LHCN-M2 (cell line): ENCODE measurements at regions not wholly inside any gene's neighbourhood (a gene's known extent, or its start where the extent isn't known, plus 50 kb on each side); places are given as distances from the start of the nearest gene placed in this dataset.
A peak's percentile ranks its signal among the peaks of the same experiment; 100 is the strongest.
"Not testable (repeated sequence)": the region's sequence is repeated elsewhere in the genome, so short reads cannot be mapped to it uniquely, and the experiment has no call there.

Experiments
- DNase-seq: peaks from one replicate; pipeline ENCODE4 v3.0.0-alpha.2; 2012; ENCODE audit warnings: low read depth

DNA sequence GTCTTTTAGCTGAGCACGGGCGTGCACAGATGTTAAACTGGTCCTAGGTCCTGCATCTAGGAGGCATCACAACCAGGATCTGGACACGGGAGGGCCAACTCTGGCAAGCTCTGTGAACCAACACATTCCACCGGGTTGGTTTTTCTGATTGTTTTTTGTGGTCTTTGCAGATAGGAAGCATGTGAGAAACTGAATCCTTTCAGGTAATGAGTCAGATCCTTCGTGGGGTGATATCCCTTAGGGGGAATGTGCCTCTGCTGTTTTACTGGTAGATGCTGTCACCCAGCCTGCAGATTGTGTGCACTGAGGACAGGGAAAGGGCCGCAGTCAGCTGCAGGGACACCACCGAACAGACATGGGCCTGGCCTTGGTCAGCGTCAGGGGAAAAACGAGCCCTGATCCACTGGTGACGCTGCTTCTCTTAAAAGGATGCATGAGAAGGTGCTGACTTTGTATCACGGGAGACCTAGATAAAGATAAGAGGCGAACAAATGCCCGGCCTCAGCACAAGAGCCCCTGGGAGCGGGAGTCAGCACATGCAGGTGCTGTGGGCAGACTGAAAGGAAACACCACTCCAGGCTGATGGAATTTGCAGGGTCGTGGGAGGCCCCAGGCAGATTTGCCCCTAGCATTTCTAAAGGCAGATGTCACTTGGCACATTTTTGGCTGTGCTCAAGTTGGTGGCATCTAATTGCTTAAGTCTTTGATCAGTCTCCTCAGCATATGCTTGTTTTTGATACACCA is 51.1 kb downstream of the DOP1B start:
- DNase-seq = peak; percentile 59

DNA sequence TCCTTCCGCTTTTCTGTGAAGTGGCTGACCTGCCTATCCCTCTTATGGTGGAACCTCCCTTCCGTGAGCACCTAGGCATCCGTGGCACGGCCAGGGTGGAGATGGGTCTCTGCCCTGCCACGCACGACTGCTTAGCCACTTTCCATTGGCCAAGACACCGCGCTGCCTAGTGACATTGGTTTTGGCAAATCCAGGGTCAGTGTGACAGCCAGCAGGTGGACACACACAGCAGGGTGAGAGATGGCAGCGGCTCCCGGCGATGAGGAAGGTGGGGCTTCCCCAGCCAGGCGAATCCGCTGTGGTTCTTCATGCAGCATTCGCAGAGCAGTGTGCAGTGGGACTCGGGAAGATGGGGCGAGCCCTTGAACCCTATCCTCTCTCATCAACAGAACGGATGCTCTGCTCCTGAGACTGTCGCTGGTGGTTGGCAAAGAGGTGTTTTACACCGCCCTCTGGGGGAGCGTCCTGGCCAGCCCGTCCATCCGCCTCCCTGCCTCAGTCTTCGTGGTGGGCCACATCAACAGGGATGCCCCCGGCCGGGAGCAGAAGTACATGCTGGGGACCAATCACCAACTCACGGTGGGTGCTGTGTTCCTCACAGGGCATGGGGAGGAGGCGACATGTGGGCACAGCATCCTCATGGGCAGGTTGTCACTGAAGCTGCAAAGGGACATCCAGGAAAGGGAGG is 51.8 kb downstream of the DOP1B start:
- no peak for DNase-seq

DNA sequence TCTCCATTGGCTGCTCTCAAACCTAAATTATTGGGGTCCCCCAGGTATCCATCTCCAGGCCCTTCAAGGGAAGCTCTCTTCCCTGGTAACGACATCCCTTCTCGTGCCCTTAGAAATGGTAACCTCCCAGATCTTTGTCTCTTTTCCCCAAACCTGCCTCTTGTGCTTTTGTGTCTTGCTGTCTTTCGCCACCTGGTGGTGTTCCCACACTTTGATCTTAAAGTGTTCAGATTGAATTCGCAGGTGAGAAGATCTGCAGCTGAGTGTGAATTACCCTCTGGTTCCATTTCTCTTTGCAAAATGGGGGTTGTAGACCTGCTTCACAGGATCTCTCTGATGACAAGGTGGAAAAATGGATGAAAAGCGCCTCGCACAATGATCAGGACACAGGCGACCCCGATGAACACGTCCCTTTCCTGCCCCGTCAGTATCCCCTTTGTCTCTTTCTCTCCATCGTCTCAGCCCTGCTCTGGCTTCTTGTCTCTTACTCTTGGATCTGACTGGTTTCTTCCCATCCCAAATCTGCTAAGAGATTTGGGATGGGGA is 53.1 kb downstream of the DOP1B start:
- DNase-seq = peak; percentile 73

DNA sequence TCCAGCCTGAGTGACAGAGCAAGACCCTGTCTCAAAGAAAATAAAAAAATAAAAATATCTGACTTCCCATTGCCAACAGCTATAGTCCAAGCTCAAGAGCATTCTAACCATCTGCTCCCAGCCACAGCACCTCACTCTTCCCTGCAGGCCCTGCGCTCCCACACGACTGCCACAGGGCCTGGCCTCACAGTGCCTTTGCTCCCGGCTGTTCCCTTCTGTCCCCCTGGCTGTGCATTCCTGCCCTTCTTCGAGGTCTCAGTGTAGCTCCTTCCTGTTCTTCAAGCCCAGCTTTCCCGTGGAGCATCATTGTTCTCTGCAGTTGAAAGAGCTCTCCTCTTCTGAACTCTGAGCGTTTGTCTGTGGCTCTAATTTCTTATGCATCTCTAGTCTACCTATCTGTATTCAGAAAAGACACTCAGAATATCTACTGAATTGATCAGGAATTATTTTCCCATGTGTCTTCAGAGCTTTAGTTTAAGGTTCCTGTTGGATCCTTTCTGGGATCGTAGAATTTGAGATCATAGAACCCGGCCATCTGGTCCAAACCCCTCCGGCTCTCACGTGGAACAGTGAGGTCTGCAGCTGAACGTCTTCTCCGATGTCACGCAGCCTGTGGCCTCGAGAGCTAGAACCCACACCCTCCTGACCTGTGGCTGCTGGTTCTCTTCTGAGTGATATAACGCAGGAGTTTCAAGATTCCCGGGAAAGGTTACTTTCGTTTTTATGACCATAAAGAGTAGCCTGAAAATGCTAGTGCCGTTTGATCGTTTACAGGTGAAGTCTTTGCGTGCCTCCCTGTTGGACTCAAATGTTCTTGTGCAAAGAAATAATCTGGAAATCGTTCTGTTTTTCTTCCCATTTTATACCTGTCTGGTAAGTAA is 54.4 kb downstream of the DOP1B start:
- no peak for DNase-seq

DNA sequence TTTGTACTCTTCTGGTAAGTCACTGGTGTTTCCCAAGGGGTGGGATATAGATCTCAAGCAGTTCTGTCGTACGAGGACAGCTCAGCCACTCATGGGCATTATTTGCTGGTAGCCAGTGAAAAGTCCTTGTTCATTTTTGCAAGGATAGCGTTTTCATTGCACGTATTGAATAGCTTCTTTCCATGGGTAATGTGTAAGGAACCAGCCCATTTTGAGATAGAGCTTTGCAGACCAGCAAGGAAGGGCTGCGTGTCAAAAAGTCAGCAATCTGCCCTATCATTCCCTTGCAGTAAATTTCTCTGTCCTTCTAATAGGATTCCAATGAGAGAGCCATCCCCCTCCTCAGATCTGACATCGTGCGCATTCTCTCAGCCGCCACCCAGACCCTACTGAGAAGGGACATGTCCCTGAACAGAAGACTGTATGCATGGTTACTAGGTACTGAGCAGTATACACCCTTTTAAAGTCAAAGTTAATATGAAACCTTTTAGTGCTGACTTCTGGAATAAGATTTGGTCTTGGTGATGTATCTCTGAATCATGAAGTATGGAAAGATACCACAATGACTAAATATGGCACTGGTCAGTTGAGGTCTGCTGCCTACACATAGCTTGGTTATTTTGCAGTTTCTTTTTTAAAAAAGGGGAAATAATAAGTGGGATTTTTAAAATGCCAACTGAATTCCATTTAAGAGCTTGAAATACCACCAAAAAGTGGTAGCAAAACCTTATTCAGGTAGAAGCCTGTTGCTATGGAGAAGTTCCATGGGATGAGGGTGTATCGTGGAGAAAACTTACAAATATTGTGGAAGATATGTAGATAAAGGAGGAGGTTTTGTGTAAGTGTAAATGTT is 55.3 kb downstream of the DOP1B start:
- DNase-seq = peak; percentile 88

DNA sequence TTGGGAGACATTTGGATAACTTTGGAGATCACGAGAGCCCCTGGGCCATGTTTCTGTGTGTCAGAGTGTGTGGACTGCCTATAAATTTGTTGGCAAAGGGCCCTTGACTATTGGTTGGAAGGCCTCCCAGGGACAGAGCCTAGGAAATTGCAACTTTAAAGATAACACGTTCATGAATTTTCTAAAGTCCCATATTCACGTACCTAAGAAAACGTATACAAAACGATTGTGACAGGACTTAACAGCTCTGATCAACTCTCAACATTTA is 55.8 kb downstream of the DOP1B start:
- DNase-seq = no peak

DNA sequence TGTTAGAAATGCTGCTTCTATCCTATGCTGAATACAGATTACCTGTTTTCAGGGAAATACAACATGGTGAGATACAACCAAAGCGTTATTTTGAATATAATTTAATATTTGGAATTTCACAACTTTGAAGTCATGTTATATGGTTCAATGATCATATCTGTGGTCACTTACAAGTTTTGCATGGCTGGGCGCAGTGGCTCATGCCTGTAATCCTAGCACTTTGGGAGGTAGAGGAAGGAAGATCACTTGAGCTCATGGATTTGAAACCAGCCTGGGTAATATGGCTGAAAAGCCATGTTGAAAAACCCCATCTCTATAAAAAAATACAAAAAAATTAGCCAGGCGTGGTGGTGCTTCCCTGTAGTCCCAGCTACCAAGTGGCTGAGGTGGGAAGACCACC is 57.9 kb downstream of the DOP1B start:
- no peak for DNase-seq

DNA sequence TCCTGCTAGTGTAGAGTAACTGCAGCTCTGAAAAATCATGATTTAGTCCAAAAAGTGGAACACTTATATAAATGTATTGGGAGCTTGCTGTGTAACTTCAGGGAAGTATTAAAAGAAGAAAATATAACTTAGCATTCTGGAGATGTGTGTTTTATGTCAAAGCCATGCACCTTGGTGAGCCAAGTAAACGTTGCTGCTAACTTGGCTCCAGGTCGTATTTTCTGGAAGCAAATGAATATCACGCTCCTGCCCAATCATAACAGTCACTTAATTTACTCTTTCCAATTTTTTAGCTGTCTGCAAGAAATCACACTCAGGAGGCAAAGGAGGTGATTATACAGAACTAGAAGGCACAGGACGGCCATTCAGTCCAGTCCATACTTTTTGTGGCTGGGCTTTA is 61.1 kb downstream of the DOP1B start:
- DNase-seq = no peak

DNA sequence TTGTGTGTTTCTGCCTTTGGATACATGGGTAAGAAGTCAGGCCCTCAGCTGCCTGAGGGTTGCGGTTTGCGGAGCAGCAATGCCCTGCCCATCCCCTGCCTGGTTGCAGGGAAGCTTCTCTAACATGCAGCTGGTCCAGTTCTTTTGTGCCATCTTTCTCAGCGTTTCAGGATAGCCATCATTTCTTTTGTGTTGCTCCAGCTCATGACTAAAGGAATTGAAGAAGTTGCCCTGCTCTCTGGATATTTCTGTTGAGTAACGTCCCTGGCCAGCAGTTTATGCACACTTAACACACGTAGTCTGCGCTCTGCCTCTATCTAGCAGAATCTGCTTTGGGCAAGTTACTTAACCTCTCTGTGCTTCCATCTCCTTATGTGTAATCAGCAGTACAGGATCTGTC is 62.1 kb downstream of the DOP1B start:
- no peak for DNase-seq

DNA sequence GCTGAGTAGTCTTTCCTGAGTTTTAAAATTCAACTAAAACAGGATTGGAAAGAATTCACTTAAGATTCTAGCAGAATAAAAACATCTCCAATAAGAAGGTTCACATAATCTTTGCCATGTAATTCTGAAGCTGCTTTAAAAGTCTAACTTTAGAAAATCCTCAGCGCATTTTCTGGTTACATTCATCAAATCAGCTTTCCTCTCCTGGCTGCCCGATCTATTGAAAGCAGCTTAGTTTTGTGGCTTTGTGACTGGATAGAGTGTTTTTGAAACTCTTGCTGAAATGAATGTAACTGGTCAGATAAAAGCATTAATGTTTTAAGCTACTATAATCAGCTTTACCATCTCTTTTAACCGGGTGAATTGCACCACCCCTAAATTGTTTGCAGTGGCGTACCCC is 66.8 kb downstream of the DOP1B start:
- no peak for DNase-seq

DNA sequence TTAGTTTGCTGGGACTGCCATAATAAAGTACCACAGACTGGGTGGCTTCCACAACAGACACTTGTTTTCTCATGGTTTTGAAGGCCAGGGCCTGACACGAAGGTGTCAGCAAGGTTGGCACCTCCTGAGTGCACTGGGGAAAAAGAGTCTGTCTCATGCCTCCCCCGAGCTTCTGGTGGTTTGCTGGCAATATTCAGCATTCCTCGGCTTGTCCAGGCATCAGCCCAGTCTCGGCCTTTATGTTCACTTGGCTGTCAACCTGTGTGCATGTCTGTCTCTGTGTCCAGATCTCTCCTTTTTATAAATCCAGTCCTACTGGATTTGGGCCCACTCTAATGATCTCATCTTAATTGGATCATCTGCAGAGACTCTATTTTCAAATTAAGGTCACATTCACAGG is 72.6 kb downstream of the DOP1B start:
- DNase-seq = no peak

DNA sequence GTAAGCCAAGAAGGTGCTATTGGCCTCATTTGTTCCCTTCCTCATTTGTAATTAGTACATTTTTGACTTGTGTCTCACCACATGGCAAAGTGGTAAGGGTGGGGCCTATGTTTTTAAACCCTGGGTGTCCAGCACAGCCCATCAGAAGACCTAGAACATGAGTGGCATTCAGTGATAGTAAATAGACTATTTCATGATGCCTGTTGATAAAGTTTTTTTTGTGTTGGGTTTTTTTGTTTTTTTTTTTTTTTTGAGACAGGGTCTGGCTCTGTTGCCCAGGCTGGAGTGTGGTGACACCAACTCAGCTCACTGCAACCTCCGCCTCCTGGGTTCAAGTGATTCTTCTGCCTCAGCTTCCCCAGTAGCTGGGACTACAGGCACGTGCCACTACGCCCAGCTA is 74.8 kb downstream of the DOP1B start:
- not testable (repeated sequence) for DNase-seq

DNA sequence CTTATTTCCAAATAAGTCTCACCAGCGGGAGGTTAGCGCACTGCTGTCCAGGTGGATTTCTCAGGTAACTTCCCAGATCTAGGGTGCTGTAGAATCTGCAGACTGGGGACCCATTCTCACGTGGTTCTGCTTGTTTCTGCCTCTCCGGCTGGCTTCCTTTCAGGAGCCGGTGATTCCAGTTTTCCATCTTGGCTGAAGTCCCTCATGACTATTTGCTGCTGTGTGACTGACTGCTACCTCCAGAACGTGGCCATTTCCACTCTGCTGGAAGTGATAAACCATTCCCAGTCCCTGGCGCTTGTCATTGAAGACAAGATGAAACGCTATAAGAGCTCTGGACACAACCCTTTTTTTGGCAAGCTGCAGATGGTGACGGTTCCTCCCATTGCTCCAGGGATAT is 76.0 kb downstream of the DOP1B start:
- DNase-seq = no peak

DNA sequence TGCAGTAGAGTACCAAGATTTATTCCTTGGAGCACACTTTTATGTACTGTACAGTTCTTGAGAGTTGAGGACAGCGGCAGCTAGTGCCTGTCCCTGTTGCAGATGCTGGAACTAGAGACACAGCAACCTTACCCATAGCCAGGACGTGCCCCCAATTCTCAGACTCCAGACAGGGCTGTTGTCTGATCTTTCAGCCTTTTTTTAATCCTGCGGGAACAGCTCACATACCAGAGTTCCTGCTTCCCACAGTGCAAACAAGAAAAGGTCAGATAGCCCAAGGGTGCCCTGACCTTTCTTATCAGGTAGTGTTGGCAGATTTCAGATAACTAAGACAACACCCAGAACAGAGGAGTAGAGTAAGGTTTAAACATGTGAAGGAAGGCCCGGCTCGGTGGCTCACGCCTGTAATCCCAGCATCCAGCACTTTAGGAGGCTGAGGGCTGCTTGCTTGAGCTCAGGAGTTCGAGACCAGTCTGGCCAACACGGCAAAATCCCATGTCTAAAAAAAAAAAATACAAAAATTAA is 78.5 kb downstream of the DOP1B start:
- no peak for DNase-seq

DNA sequence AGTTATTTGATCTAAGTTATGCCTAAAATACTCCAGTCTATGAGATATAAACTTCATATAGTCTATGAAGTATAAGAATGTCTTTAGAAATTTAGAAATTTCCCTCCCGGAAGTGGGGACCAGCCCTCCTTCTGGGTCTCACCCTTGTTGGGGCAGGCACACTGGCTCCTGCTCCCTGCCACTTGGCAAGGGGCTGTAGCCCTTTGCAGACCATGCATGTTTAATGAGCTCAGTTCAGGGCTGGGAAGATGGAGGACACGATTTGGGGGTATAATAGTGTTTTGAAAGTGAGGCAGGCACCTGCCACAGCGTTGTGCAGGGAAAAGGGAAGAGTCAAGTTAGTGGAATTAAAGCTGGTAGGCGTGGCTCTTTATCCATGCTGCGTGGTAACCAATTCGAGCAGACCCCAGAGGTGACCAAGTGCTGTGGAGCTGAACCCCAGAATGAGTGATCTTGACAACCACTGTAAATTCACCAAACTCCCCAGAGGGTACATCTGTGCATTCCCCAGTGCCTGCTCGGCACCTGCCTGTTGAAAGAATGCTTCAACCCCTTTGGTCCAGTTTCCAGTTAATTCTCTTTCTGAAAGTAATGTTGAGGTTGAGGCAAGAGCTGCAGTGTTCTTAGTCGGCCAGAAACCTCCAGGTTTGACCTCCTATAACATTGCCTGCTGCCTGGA is 79.6 kb downstream of the DOP1B start:
- DNase-seq = no peak

DNA sequence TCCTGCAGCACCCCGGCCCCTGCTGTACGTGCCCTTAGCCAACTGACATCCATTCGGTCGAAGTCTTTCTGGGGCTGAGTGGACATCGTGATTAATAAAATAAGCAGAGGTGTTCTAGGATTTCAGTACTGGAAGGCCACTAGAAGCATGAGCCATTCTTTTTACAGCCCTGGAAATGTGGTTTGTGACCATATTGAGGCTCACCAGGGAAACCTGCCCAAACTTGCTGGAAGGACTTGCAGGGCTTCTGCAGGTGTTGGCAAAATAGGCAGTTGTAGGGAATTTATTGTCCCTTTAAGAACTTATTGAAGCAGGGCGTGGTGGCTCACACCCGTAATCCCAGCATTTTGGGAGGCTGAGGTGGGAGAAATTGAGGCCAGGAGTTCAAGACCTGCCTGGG is 80.8 kb downstream of the DOP1B start:
- no peak for DNase-seq

DNA sequence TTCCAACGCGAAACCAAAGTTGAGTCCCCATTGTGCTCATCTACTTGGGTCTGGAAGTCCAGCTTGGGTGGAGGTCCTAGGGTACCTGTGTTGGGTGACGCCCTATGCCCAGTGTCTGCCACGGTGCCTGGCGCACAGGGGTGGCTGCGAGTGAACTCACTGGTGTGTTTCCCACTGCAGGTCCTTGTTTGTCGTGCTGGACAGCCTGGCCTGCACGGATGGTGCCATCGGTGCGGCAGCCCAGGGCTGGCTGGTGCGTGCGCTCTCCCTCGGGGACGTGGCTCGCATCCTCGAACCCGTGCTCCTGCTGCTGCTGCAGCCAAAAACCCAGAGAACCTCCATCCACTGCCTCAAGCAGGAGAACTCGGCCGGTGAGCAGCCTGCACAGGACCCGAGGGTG is 80.4 kb upstream of the MORC3 start:
- DNase-seq = no peak

DNA sequence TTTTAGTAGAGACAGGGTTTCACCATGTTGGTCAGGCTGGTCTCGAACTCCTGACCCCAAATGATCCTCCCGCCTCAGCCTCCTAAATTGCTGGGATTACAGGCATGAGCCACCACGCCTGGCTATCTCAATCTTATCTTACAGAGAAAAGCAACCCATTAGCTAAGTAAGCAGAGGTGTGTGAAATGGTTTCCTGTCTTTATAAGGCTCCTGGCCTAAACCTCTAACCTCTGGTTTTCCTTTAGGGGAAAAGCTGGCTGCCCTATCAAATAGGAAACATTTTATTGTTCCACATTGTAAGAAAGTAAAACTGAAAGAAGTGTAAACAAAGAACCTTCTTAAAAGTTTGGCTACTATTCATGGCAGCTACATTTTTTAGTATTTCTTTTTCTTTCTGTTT is 78.3 kb upstream of the MORC3 start:
- no peak for DNase-seq

DNA sequence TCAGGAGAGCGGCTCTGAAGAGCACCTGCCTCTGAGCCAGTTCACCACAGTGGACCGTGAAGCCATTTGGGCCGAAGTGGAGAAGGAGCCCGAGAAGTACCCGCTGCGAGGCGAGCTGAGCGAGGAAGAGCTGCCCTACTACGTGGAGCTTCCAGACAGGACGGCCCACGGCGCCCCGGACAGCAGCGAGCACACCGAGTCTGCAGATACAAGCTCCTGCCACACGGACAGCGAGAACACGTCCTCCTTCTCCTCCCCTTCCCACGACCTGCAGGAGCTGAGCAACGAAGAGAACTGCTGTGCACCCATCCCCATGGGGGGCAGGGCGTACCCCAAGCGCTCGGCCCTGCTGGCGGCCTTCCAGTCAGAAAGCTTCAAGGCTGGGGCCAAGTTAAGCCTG is 74.9 kb upstream of the MORC3 start:
- no peak for DNase-seq

DNA sequence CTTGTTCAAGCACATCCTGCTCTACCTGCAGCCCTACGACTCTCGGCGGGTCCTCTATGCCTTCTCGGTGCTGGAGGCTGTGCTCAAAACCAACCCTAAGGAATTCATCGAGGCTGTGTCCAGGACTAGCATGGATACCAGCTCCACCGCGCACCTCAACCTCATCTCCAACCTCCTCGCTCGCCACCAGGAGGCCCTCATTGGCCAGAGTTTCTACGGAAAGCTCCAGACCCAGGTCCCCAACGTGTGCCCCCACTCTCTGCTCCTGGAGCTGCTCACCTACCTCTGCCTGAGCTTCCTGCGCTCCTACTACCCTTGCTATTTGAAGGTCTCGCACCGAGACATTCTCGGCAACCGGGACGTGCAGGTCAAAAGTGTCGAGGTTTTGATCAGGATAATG is 74.3 kb upstream of the MORC3 start:
- no peak for DNase-seq
